PC-9 (cell line): ENCODE measurements at regions not wholly inside any gene's neighbourhood (a gene's known extent, or its start where the extent isn't known, plus 50 kb on each side); places are given as distances from the start of the nearest gene placed in this dataset.

Source experiments
- BruUV-seq: library from RNA; stranded (reverse); fragments of 400-500 nt; replicated peaks from 2 replicates; lab custom pipeline; 2021; lab: Mats Ljungman, UMichigan
- CTCF ChIA-PET: fragments of 300-600 bp; sonication (Branson Sonifier 250); formaldehyde crosslinking; loops from one replicate; lab custom pipeline; 2022; ENCODE audit warnings: antibody characterized with exemption; lab: Charles Lee
- POLR2A ChIA-PET: fragments of 300-600 bp; sonication (Branson Sonifier 250); formaldehyde crosslinking; loops from one replicate; lab custom pipeline; 2022; ENCODE audit warnings: antibody characterized with exemption; ENCODE audit not compliant: unreplicated experiment; lab: Charles Lee
- DNase-seq, 2 experiments: peaks; one replicate each; pipeline versions ENCODE4 v3.0.0 to v3.0.0-alpha.2; 2015 to 2022; ENCODE audit warnings: mixed read lengths in 1 of 2
- H2AFZ ChIP-seq: fragments of 200-600 bp; sonication (generic); 2 replicates; pipeline ENCODE4 v1.8.1; 2017; ENCODE audit warnings: antibody characterized with exemption
- H3F3A ChIP-seq: fragments of 200-600 bp; sonication (generic); 2 replicates; pipeline ENCODE4 v1.8.1; 2017; ENCODE audit warnings: antibody characterized with exemption, mild to moderate bottlenecking, low read depth; ENCODE audit not compliant: insufficient read depth
- H3K27ac ChIP-seq: fragments of 200-600 bp; sonication (generic); 2 replicates; pipeline ENCODE4 v1.6.1; 2016; ENCODE audit warnings: mixed run types
- H3K27me3 ChIP-seq: fragments of 200-600 bp; sonication (generic); 2 replicates; pipeline ENCODE4 v1.6.1; 2016; ENCODE audit warnings: low read depth, mixed run types; ENCODE audit not compliant: insufficient read depth
- H3K36me3 ChIP-seq: fragments of 200-600 bp; sonication (generic); 2 replicates; pipeline ENCODE4 v1.6.1; 2016; ENCODE audit warnings: low read depth, mixed run types
- H3K4me1 ChIP-seq: fragments of 200-600 bp; sonication (generic); replicated peaks from 2 replicates; pipeline ENCODE4 v1.6.1; 2016; ENCODE audit warnings: mixed run types; ENCODE audit not compliant: insufficient read depth
- H3K4me2 ChIP-seq: fragments of 200-600 bp; sonication (generic); 2 replicates; pipeline ENCODE4 v1.6.1; 2017; ENCODE audit warnings: mixed run types
- H3K4me3 ChIP-seq: fragments of 200-600 bp; sonication (generic); 2 replicates; pipeline ENCODE4 v1.6.1; 2016; ENCODE audit warnings: mixed run types
- H3K79me2 ChIP-seq: fragments of 200-600 bp; sonication (generic); 2 replicates; pipeline ENCODE4 v1.6.1; 2017; ENCODE audit warnings: low read depth, mixed run types
- H3K9me2 ChIP-seq: fragments of 200-600 bp; sonication (generic); 2 replicates; pipeline ENCODE4 v1.8.1; 2017; ENCODE audit warnings: mild to moderate bottlenecking; ENCODE audit not compliant: insufficient read depth
- H3K9me3 ChIP-seq: fragments of 200-600 bp; sonication (generic); 2 replicates; pipeline ENCODE4 v1.8.1; 2016; ENCODE audit warnings: low read depth; ENCODE audit not compliant: insufficient read depth
- H4K20me1 ChIP-seq: fragments of 200-600 bp; sonication (generic); 2 replicates; pipeline ENCODE4 v1.8.1; 2017; ENCODE audit not compliant: insufficient read depth
- CTCF ChIP-seq: fragments of 200-600 bp; sonication (generic); conservative IDR thresholded peaks from 2 replicates; pipeline ENCODE4 v1.6.1; 2017; ENCODE audit warnings: mixed run types, antibody characterized with exemption, mild to moderate bottlenecking, moderate library complexity
- EZH2 ChIP-seq: fragments of 200-600 bp; sonication (generic); IDR thresholded peaks from 2 replicates; pipeline ENCODE4 v1.8.0; 2017; ENCODE audit warnings: antibody characterized with exemption, low read depth
- intact Hi-C: fragments of 100-400 bp; cut with micrococcal nuclease; formaldehyde crosslinking; loops from one replicate; pipeline ENCODE4 v1.10.0; 2022; ENCODE audit not compliant: unreplicated experiment

GRCh38 chr18:77634494-77634893 is 384.8 kb downstream of the GALR1 start:
- Histone ChIP-seq H3K9me2 (no peaks in the 10 kb centered on the region), H3K4me1 (no peaks in the 10 kb centered on the region), H3K4me2 (no peak overlapping the region), H3K79me2 (no peaks in the 10 kb centered on the region), H2AFZ (no peak overlapping the region), H3K4me3 (no peak overlapping the region), H4K20me1 (no peaks in the 10 kb centered on the region), H3K9me3 (no peaks in the 10 kb centered on the region), H3F3A (no peaks in the 10 kb centered on the region), H3K36me3 (no peaks in the 10 kb centered on the region), H3K27ac (no peak overlapping the region), H3K27me3 (peaks cover 18% of the 10 kb centered on the region; the same call in 1 of the 2 replicates)
- no TSS peak for BruUV-seq
- ChIA-PET CTCF (no interaction called here), POLR2A (no interaction called here)
- no peak for TF ChIP-seq CTCF
- TF ChIP-seq EZH2 = no peak
- intact Hi-C loops = no loop called here
- DNase-seq = no peak

GRCh38 chr18:77635451-77635850 is 385.8 kb downstream of the GALR1 start:
- H4K20me1 ChIP-seq = no peaks in the 10 kb centered on the region
- no TSS peak for BruUV-seq
- no peak overlapping the region for H3K4me3 ChIP-seq
- H2AFZ ChIP-seq = no peak overlapping the region
- no peak overlapping the region for H3K4me2 ChIP-seq
- DNase-seq = no peak
- H3K9me2 ChIP-seq = no peaks in the 10 kb centered on the region
- no peaks in the 10 kb centered on the region for H3K36me3 ChIP-seq
- H3K79me2 ChIP-seq = no peaks in the 10 kb centered on the region
- H3K4me1 ChIP-seq = no peaks in the 10 kb centered on the region
- ChIA-PET CTCF (no interaction called here), POLR2A (no interaction called here)
- TF ChIP-seq CTCF = no peak
- H3F3A ChIP-seq = no peaks in the 10 kb centered on the region
- H3K9me3 ChIP-seq = no peaks in the 10 kb centered on the region
- no peak overlapping the region for H3K27ac ChIP-seq
- intact Hi-C loops = no loop called here
- H3K27me3 ChIP-seq = peaks cover 18% of the 10 kb centered on the region; the same call in 1 of the 2 replicates

- no TSS peak for BruUV-seq
- no peaks in the 10 kb centered on the region for H3K9me3 ChIP-seq
Measured at GRCh38 chr18:77635858-77636257, 386.2 kb downstream of the GALR1 start.

More at GRCh38 chr18:77635858-77636257, 386.2 kb downstream of the GALR1 start:
- TF ChIP-seq EZH2 (no peak), CTCF (no peak)
- ChIA-PET CTCF (no interaction called here), POLR2A (no interaction called here)
- intact Hi-C loops = no loop called here
- Histone ChIP-seq H4K20me1 (no peaks in the 10 kb centered on the region), H3K27me3 (peaks cover 18% of the 10 kb centered on the region; the same call in 1 of the 2 replicates), H3K36me3 (no peaks in the 10 kb centered on the region), H3K4me1 (no peaks in the 10 kb centered on the region), H3K4me2 (no peak overlapping the region), H3F3A (no peaks in the 10 kb centered on the region), H3K4me3 (no peak overlapping the region), H2AFZ (no peak overlapping the region), H3K9me2 (no peaks in the 10 kb centered on the region), H3K79me2 (no peaks in the 10 kb centered on the region), H3K27ac (no peak overlapping the region)
- DNase-seq = no peak
